IMR-90 (cell line): ENCODE measurements at regions not wholly inside any gene's neighbourhood (a gene's known extent, or its start where the extent isn't known, plus 50 kb on each side); places are given as distances from the start of the nearest gene placed in this dataset.

ENCODE experiments used
- ATAC-seq: fragments of 200-7000 bp; cut with Tn5 transposase; 2 replicates; pipeline ENCODE4 v1.9.1; 2020; ENCODE audit warnings: low read depth, mild to moderate bottlenecking, moderate library complexity
- BruUV-seq: library from RNA; stranded (reverse); fragments of 400-500 nt; replicated peaks from 2 replicates; lab custom pipeline; 2021; lab: Mats Ljungman, UMichigan
- CTCF ChIA-PET: fragments of 300-600 bp; formaldehyde crosslinking; extraction: SDS; loops from one replicate; lab custom pipeline; 2021; ENCODE audit warnings: antibody characterized with exemption; lab: Yijun Ruan, JAX
- POLR2A ChIA-PET: fragments of 300-600 bp; sonication (Branson Sonifier 250); formaldehyde crosslinking; loops from one replicate; lab custom pipeline; 2022; ENCODE audit warnings: antibody characterized with exemption; ENCODE audit not compliant: unreplicated experiment; lab: Charles Lee
- DNase-seq: peaks from one replicate; pipeline ENCODE4 v3.0.0; 2013
- H2AFZ ChIP-seq: replicated peaks from 2 replicates; pipeline ENCODE3; 2013; ENCODE audit warnings: low read length, mild to moderate bottlenecking; ENCODE audit not compliant: poor library complexity
- H2AK5ac ChIP-seq: 2 replicates; pipeline ENCODE4 v1.6.1; 2013; ENCODE audit warnings: low read depth, low read length, inconsistent platforms
- H2AK9ac ChIP-seq: replicated peaks from 2 replicates; pipeline ENCODE3; 2013; ENCODE audit warnings: mild to moderate bottlenecking, low read depth, low read length, moderate library complexity; ENCODE audit not compliant: poor library complexity
- H2BK120ac ChIP-seq: 2 replicates; pipeline ENCODE4 v1.6.1; 2013; ENCODE audit warnings: low read depth, low read length, inconsistent platforms
- H2BK15ac ChIP-seq: 3 replicates; pipeline ENCODE4 v1.6.1; 2013; ENCODE audit warnings: low read depth, low read length, inconsistent platforms
- H2BK20ac ChIP-seq: 2 replicates; pipeline ENCODE4 v1.6.1; 2013; ENCODE audit warnings: low read depth, mild to moderate bottlenecking, inconsistent platforms, low read length, moderate library complexity
- H2BK5ac ChIP-seq: 2 replicates; pipeline ENCODE4 v1.6.1; 2013; ENCODE audit warnings: mild to moderate bottlenecking, low read depth, low read length, inconsistent platforms; ENCODE audit not compliant: poor library complexity, severe bottlenecking
- H3K14ac ChIP-seq: replicated peaks from 2 replicates; pipeline ENCODE4 v1.6.1; 2013; ENCODE audit warnings: low read depth, low read length, inconsistent platforms
- H3K18ac ChIP-seq: 2 replicates; pipeline ENCODE4 v1.6.1; 2013; ENCODE audit warnings: low read depth, low read length, control low read depth
- H3K23ac ChIP-seq: 2 replicates; pipeline ENCODE4 v1.6.1; 2013; ENCODE audit warnings: low read depth, low read length, inconsistent platforms
- H3K27ac ChIP-seq: 2 replicates; pipeline ENCODE4 v1.5.1; 2013; ENCODE audit warnings: mild to moderate bottlenecking, control low read depth, low read length; ENCODE audit not compliant: insufficient read depth
- H3K27me3 ChIP-seq: 2 replicates; pipeline ENCODE4 v1.6.1; 2013; ENCODE audit warnings: low read length; ENCODE audit not compliant: control insufficient read depth, insufficient read depth
- H3K36me3 ChIP-seq: 2 replicates; pipeline ENCODE4 v1.6.1; 2013; ENCODE audit warnings: low read length, mixed read lengths; ENCODE audit not compliant: control insufficient read depth, insufficient read depth
- H3K4ac ChIP-seq: 2 replicates; pipeline ENCODE4 v1.6.1; 2013; ENCODE audit warnings: low read depth, low read length, inconsistent platforms
- H3K4me1 ChIP-seq: 2 replicates; pipeline ENCODE4 v1.6.1; 2013; ENCODE audit warnings: low read length, mixed read lengths; ENCODE audit not compliant: control insufficient read depth, insufficient read depth
- H3K4me2 ChIP-seq: 2 replicates; pipeline ENCODE4 v1.6.1; 2013; ENCODE audit warnings: low read depth, mild to moderate bottlenecking, control low read depth, low read length, moderate library complexity
- H3K4me3 ChIP-seq: 2 replicates; pipeline ENCODE4 v1.5.1; 2013; ENCODE audit warnings: low read depth, mild to moderate bottlenecking, control low read depth, low read length, moderate library complexity; ENCODE audit not compliant: insufficient read depth
- H3K56ac ChIP-seq: 2 replicates; pipeline ENCODE4 v1.6.1; 2013; ENCODE audit warnings: low read length, inconsistent platforms; ENCODE audit not compliant: insufficient read depth; ENCODE audit errors: extremely low read depth
- H3K79me1 ChIP-seq, 2 experiments: 2 replicates each; pipeline ENCODE4 v1.6.1; 2013; ENCODE audit warnings: low read length in 2 of 2, inconsistent platforms in 1 of 2, low read depth in 1 of 2
- H3K9ac ChIP-seq: 2 replicates; pipeline ENCODE4 v1.6.1; 2013; ENCODE audit warnings: low read depth, low read length, control low read depth
- H3K9me1 ChIP-seq: 2 replicates; pipeline ENCODE4 v1.6.1; 2013; ENCODE audit warnings: low read length, inconsistent platforms; ENCODE audit not compliant: insufficient read depth
- H3K9me3 ChIP-seq: 2 replicates; pipeline ENCODE4 v1.6.1; 2013; ENCODE audit warnings: low read length; ENCODE audit not compliant: control insufficient read depth, insufficient read depth
- H4K20me1 ChIP-seq: 2 replicates; pipeline ENCODE4 v1.6.1; 2013; ENCODE audit warnings: low read length, inconsistent platforms; ENCODE audit not compliant: insufficient read depth
- H4K5ac ChIP-seq: 2 replicates; pipeline ENCODE4 v1.6.1; 2013; ENCODE audit warnings: mild to moderate bottlenecking, low read depth, low read length, control low read depth
- H4K8ac ChIP-seq, 2 experiments: 2 replicates each; pipeline ENCODE4 v1.6.1; 2013; ENCODE audit warnings: low read depth in 2 of 2, low read length in 2 of 2, control low read depth in 1 of 2, inconsistent platforms in 1 of 2
- H4K91ac ChIP-seq: 2 replicates; pipeline ENCODE4 v1.6.1; 2013; ENCODE audit warnings: low read depth, low read length, inconsistent platforms; ENCODE audit not compliant: insufficient read depth
- BHLHE40 ChIP-seq: fragments of 150-350 bp; IDR thresholded peaks from 2 replicates; pipeline ENCODE4 v1.6.1; 2016; ENCODE audit warnings: mild to moderate bottlenecking, low read depth, low read length
- CEBPB ChIP-seq: IDR thresholded peaks from 2 replicates; pipeline ENCODE4 v1.6.1; 2012; ENCODE audit warnings: low read depth, low read length, improper control_type of control experiment
- CHD1 ChIP-seq: IDR thresholded peaks from 2 replicates; pipeline ENCODE4 v1.6.1; 2012; ENCODE audit warnings: low read depth, low read length, improper control_type of control experiment
- MAFK ChIP-seq: IDR thresholded peaks from 2 replicates; pipeline ENCODE4 v1.6.1; 2012; ENCODE audit warnings: low read depth, low read length, improper control_type of control experiment
- MAZ ChIP-seq: IDR thresholded peaks from 2 replicates; pipeline ENCODE4 v1.6.1; 2012; ENCODE audit warnings: low read depth, mild to moderate bottlenecking, low read length, improper control_type of control experiment, moderate library complexity, borderline replicate concordance
- POLR2A ChIP-seq: IDR thresholded peaks from 2 replicates; pipeline ENCODE4 v1.6.1; 2012; ENCODE audit warnings: mild to moderate bottlenecking, low read depth, low read length
- RAD21 ChIP-seq: IDR thresholded peaks from 2 replicates; pipeline ENCODE4 v1.6.1; 2012; ENCODE audit warnings: low read length, improper control_type of control experiment
- RCOR1 ChIP-seq: IDR thresholded peaks from 2 replicates; pipeline ENCODE4 v1.6.1; 2012; ENCODE audit warnings: mild to moderate bottlenecking, low read length, improper control_type of control experiment; ENCODE audit not compliant: insufficient replicate concordance
- WGBS, 2 experiments: methylation state at CpG; one replicate each; pipeline versions ENCODE4 v1.1.5 to v1.1.7; 2013; ENCODE audit warnings: missing lambda C conversion rate in 2 of 2; ENCODE audit not compliant: insufficient read length in 1 of 2; ENCODE audit errors: extremely low coverage in 2 of 2; 5-methylcytosine and 5-hydroxymethylcytosine counted together
- dilution Hi-C: fragments of 300-500 bp; cut with HindIII; formaldehyde crosslinking; loops from one replicate; pipeline ENCODE4 v1.14.3; 2018; ENCODE audit warnings: low sequenced_read_pairs; ENCODE audit not compliant: unreplicated experiment
- in situ Hi-C: fragments of 300-500 bp; cut with MboI; formaldehyde crosslinking; loops from 3 replicates; pipeline ENCODE4 v1.14.3; 2019; ENCODE audit warnings: low sequenced_read_pairs, inconsistent platforms, mixed read lengths
- intact Hi-C: fragments of 100-400 bp; cut with micrococcal nuclease; formaldehyde crosslinking; loops from 2 replicates; pipeline ENCODE4 v1.10.0; 2022
- TF ChIP-seq, protein P1 (sequence below): conservative IDR thresholded peaks from 2 replicates; pipeline ENCODE4 v1.5.1; 2012; ENCODE audit warnings: mild to moderate bottlenecking, low read depth, low read length, improper control_type of control experiment

DNA sequence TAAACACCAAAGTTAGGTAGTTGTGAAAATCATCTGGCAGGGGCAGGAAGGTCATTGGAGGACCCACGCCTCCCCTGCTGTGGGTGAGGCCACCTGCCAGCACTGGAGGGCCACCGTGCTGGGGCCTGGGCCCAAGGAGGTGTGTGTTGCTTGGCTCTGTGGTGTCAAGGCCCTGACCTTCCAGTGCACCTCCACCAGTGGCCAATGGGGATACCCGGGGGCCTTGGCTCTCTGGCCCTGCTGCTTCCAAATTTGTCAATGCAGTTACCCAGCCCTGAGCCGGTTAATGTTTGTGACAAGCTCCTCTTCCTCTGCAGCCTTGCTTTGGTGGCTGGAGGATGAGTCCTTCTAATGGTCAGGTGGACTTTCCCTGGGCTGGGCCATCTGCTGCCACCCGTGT lies 150.2 kb downstream of the KLF13 start:
- CTCF ChIA-PET, result interaction anchor here (1.2 kb wide), 1 partner anchor 42 kb away, joined by 4 read pairs; no protein-coding TSS in a partner anchor
- 90% methylated on average over 2 of the region's 5 CpGs; no CpG with 5 or more reads in 1 of the 2 experiments for WGBS, 2 experiments

More for the DNA sequence above, 150.2 kb downstream of the KLF13 start:
- Histone ChIP-seq H3K4ac (no peak overlapping the region), H4K8ac (no peak overlapping the region), H3K36me3 (no peaks in the 10 kb centered on the region), H3K79me1 (no peaks in the 10 kb centered on the region), H2BK120ac (no peak overlapping the region), H2BK15ac (no peak overlapping the region), H4K91ac (no peak overlapping the region), H4K5ac (no peak overlapping the region), H2BK20ac (no peak overlapping the region), H2AK9ac (no peak overlapping the region), H3K23ac (no peak overlapping the region), H3K4me1 (peaks cover 10% of the 10 kb centered on the region), H3K27me3 (peaks cover 12% of the 10 kb centered on the region), H2BK5ac (no peak overlapping the region), H3K27ac (no peak overlapping the region), H3K14ac (no peak overlapping the region), H3K56ac (no peak overlapping the region), H3K9ac (no peak overlapping the region), H3K9me3 (no peaks in the 10 kb centered on the region), H3K9me1 (peaks cover 16% of the 10 kb centered on the region), H3K4me3 (no peak overlapping the region), H2AK5ac (no peak overlapping the region), H3K18ac (no peak overlapping the region), H3K4me2 (no peak overlapping the region), H4K20me1 (no peaks in the 10 kb centered on the region), H2AFZ (no peak overlapping the region)
- TF ChIP-seq BHLHE40, result no peak
- TF ChIP-seq, protein P1, sequence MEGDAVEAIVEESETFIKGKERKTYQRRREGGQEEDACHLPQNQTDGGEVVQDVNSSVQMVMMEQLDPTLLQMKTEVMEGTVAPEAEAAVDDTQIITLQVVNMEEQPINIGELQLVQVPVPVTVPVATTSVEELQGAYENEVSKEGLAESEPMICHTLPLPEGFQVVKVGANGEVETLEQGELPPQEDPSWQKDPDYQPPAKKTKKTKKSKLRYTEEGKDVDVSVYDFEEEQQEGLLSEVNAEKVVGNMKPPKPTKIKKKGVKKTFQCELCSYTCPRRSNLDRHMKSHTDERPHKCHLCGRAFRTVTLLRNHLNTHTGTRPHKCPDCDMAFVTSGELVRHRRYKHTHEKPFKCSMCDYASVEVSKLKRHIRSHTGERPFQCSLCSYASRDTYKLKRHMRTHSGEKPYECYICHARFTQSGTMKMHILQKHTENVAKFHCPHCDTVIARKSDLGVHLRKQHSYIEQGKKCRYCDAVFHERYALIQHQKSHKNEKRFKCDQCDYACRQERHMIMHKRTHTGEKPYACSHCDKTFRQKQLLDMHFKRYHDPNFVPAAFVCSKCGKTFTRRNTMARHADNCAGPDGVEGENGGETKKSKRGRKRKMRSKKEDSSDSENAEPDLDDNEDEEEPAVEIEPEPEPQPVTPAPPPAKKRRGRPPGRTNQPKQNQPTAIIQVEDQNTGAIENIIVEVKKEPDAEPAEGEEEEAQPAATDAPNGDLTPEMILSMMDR, result no peak
- no peak for TF ChIP-seq CEBPB
- no peak for TF ChIP-seq MAZ
- TF ChIP-seq RCOR1, result no peak
- TF ChIP-seq RAD21, result no peak
- TF ChIP-seq CHD1, result no peak
- no peak for TF ChIP-seq POLR2A
- no peak for TF ChIP-seq MAFK
- POLR2A ChIA-PET, result no interaction called here
- in situ Hi-C loops (loop anchor here (25.0 kb wide), 1 partner anchor 815 kb away; no protein-coding TSS in a partner anchor), dilution Hi-C loops (no loop called here), intact Hi-C loops (no loop called here)
- BruUV-seq, result no TSS peak
- no peak for DNase-seq
- no peak for ATAC-seq
